ENCODE measurements at regions not wholly inside any gene's neighbourhood (a gene's known extent, or its start where the extent isn't known, plus 50 kb on each side); places are given as distances from the start of the nearest gene placed in this dataset.

DNA sequence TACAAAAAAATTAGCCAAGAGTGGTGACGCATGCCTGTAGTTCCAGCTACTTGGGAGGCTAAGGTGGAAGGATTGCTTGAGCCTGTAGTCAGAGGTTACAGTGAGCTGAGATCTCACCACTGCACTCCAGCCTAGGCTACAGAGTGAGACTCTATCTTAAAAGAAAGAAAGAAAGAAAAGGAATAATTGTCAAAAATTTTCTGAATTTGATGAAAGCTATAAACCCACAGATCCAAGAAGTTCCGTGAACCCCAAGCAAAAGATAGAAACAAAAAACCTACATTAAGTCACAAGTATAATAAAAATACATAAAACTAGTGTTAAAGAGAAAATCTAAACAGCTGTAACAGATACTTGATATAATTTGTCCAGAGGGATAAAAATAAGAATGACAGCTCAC lies 60.1 kb upstream of the KMT2C start:
- H3K36me3 Mint-ChIP-seq (ENCODE audit: low read depth) = no peaks in the 10 kb centered on the region
- no peak for TF ChIP-seq POLR2AphosphoS5 (IDR thresholded peaks at IDR 0.05; ENCODE audit: low read depth)
- TF ChIP-seq, protein P1, sequence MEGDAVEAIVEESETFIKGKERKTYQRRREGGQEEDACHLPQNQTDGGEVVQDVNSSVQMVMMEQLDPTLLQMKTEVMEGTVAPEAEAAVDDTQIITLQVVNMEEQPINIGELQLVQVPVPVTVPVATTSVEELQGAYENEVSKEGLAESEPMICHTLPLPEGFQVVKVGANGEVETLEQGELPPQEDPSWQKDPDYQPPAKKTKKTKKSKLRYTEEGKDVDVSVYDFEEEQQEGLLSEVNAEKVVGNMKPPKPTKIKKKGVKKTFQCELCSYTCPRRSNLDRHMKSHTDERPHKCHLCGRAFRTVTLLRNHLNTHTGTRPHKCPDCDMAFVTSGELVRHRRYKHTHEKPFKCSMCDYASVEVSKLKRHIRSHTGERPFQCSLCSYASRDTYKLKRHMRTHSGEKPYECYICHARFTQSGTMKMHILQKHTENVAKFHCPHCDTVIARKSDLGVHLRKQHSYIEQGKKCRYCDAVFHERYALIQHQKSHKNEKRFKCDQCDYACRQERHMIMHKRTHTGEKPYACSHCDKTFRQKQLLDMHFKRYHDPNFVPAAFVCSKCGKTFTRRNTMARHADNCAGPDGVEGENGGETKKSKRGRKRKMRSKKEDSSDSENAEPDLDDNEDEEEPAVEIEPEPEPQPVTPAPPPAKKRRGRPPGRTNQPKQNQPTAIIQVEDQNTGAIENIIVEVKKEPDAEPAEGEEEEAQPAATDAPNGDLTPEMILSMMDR (conservative IDR thresholded peaks at IDR 0.05; ENCODE audit: low read depth in 2 of 2) = no peak
- no peak for TF ChIP-seq NANOG (IDR thresholded peaks at IDR 0.05; ENCODE audit: borderline replicate concordance)
- no peak for TF ChIP-seq EZH2 (IDR thresholded peaks at IDR 0.05; ENCODE audit: low read depth, unreplicated experiment)
- TF ChIP-seq JUNB (IDR thresholded peaks at IDR 0.05; ENCODE audit: unreplicated experiment) = no peak
- TF ChIP-seq EZH2phosphoT487 (IDR thresholded peaks at IDR 0.05; ENCODE audit: unreplicated experiment) = no peak
- no peak for TF ChIP-seq STAT1 (IDR thresholded peaks at IDR 0.05; ENCODE audit: unreplicated experiment)
- no peak for DNase-seq (ENCODE audit: low spot score)

DNA sequence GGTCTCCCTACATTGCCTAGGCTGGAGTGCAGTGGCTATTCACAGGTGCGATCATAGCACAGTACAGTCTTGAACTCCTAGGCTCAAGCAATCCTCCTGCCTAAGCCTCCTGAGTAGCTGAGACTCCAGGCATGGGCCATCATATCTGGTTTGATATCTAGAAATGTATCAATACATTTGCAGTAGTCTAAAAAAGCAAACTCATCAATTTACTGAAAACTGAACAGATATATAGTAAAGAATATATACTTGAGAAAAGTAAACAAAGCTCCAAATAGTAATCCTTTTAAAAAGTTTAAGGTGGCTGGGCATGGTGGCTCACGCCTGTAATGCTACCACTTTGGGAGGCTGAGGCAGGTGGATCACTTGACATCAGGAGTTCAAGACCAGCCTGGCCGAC lies 57.1 kb upstream of the KMT2C start:
- no peak overlapping the region for H2AFZ ChIP-seq
- H3K4me3 Mint-ChIP-seq = no peak overlapping the region
- no peaks in the 10 kb centered on the region for H3K36me3 Mint-ChIP-seq (ENCODE audit: low read depth)
- H4K20me1 ChIP-seq (replicated peaks; ENCODE audit: insufficient read depth) = no peaks in the 10 kb centered on the region
- H3K9me3 Mint-ChIP-seq = no peaks in the 10 kb centered on the region; the same call in 2 of the 3 replicates
- no peak overlapping the region for H3K4me3 ChIP-seq
- H3K79me2 ChIP-seq (replicated peaks; ENCODE audit: insufficient read depth) = no peaks in the 10 kb centered on the region
- no peaks in the 10 kb centered on the region; the same call in 2 of the 3 replicates for H3K4me1 Mint-ChIP-seq
- H3K4me2 ChIP-seq = no peak overlapping the region
- H3K27ac ChIP-seq (ENCODE audit: low read depth) = no peak overlapping the region
- DNase-seq (ENCODE audit: low spot score) = no peak
- H3K9me2 ChIP-seq (ENCODE audit: insufficient read depth) = no peaks in the 10 kb centered on the region
- H3K27me3 ChIP-seq (ENCODE audit: insufficient read depth) = no peaks in the 10 kb centered on the region
- H3K27ac Mint-ChIP-seq = no peak overlapping the region
- TF ChIP-seq, protein P1 (conservative IDR thresholded peaks at IDR 0.05; ENCODE audit: low read depth in 2 of 2) = no peak
- no peak for TF ChIP-seq STAT1 (IDR thresholded peaks at IDR 0.05; ENCODE audit: unreplicated experiment)
- no peak for TF ChIP-seq JUNB (IDR thresholded peaks at IDR 0.05; ENCODE audit: unreplicated experiment)
- no peak for TF ChIP-seq EZH2phosphoT487 (IDR thresholded peaks at IDR 0.05; ENCODE audit: unreplicated experiment)
- no peak for TF ChIP-seq POLR2AphosphoS5 (IDR thresholded peaks at IDR 0.05; ENCODE audit: low read depth)
- TF ChIP-seq, protein P2, sequence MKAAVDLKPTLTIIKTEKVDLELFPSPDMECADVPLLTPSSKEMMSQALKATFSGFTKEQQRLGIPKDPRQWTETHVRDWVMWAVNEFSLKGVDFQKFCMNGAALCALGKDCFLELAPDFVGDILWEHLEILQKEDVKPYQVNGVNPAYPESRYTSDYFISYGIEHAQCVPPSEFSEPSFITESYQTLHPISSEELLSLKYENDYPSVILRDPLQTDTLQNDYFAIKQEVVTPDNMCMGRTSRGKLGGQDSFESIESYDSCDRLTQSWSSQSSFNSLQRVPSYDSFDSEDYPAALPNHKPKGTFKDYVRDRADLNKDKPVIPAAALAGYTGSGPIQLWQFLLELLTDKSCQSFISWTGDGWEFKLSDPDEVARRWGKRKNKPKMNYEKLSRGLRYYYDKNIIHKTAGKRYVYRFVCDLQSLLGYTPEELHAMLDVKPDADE (IDR thresholded peaks at IDR 0.05) = no peak
- no peak for TF ChIP-seq CREB1 (CRISPR knock-in tag; IDR thresholded peaks at IDR 0.05; ENCODE audit: low read depth)
- TF ChIP-seq NANOG (IDR thresholded peaks at IDR 0.05; ENCODE audit: borderline replicate concordance) = no peak
- H3K4me1 ChIP-seq (ENCODE audit: insufficient read depth) = no peaks in the 10 kb centered on the region
- no peak for ATAC-seq
- H3K27me3 Mint-ChIP-seq (ENCODE audit: insufficient read depth, low read depth, poor library complexity) = peaks cover 2% of the 10 kb centered on the region
- H3K36me3 ChIP-seq (ENCODE audit: insufficient read depth) = no peaks in the 10 kb centered on the region
- no peaks in the 10 kb centered on the region for H3F3A ChIP-seq (replicated peaks; ENCODE audit: low read depth)

More for the DNA sequence above, 60.1 kb upstream of the KMT2C start:
- Histone ChIP-seq H3K9me2 (ENCODE audit: insufficient read depth) (no peaks in the 10 kb centered on the region), H3K4me1 (ENCODE audit: insufficient read depth) (no peaks in the 10 kb centered on the region), H3K79me2 (replicated peaks; ENCODE audit: insufficient read depth) (no peaks in the 10 kb centered on the region), H3K4me3 (no peak overlapping the region), H2AFZ (no peak overlapping the region), H3K36me3 (ENCODE audit: insufficient read depth) (no peaks in the 10 kb centered on the region), H4K20me1 (replicated peaks; ENCODE audit: insufficient read depth) (no peaks in the 10 kb centered on the region), H3K27ac (ENCODE audit: low read depth) (no peak overlapping the region), H3K4me2 (no peak overlapping the region), H3K27me3 (ENCODE audit: insufficient read depth) (no peaks in the 10 kb centered on the region), H3F3A (replicated peaks; ENCODE audit: low read depth) (no peaks in the 10 kb centered on the region)
- no peak overlapping the region for H3K4me3 Mint-ChIP-seq
- no peaks in the 10 kb centered on the region; the same call in 1 of the 3 replicates for H3K9me3 Mint-ChIP-seq
- H3K4me1 Mint-ChIP-seq = no peaks in the 10 kb centered on the region
- H3K27me3 Mint-ChIP-seq (ENCODE audit: insufficient read depth, low read depth, poor library complexity) = peaks cover 2% of the 10 kb centered on the region
- ATAC-seq = no peak
- H3K27ac Mint-ChIP-seq = no peak overlapping the region
